Cardiac septum (tissue), 1 donor: ENCODE measurements at regions not wholly inside any gene's neighbourhood (a gene's known extent, or its start where the extent isn't known, plus 50 kb on each side); places are given as distances from the start of the nearest gene placed in this dataset.
"Not testable (repeated sequence)": the region's sequence is repeated elsewhere in the genome, so short reads cannot be mapped to it uniquely, and the experiment has no call there.

Experiments
- DNase-seq: peaks from one replicate; pipeline ENCODE4 v3.0.0-alpha.2; 2020; ENCODE audit warnings: low spot score
- intact Hi-C: fragments of 100-400 bp; cut with DNase I; formaldehyde crosslinking; loops from one replicate; pipeline ENCODE4 v1.14.0; 2022
- donor health status: DM: no; HTN: no; CAD: no.

- DNase-seq = no peak
Observed at GRCh38 chr7:131042269-131043160, 285.2 kb upstream of the MKLN1 start.

GRCh38 chr7:131045526-131045925, 282.1 kb upstream of the MKLN1 start:
- no peak for DNase-seq
- intact Hi-C loops = no loop called here

More at GRCh38 chr7:131042269-131043160, 285.2 kb upstream of the MKLN1 start:
- intact Hi-C loops = loop anchor here (5.0 kb wide), 2 partner anchors 45 to 60 kb away; no protein-coding TSS in a partner anchor

GRCh38 chr7:131046246-131046645, 281.4 kb upstream of the MKLN1 start:
- intact Hi-C loops = no loop called here
- no peak for DNase-seq

GRCh38 chr7:131047651-131048304, 279.9 kb upstream of the MKLN1 start:
- intact Hi-C loops = no loop called here
- DNase-seq = no peak

GRCh38 chr7:131051304-131051703, 276.4 kb upstream of the MKLN1 start:
- DNase-seq = no peak
- intact Hi-C loops = no loop called here

- intact Hi-C loops = no loop called here
- no peak for DNase-seq
Observed at GRCh38 chr7:131052285-131052904, 275.3 kb upstream of the MKLN1 start.

- intact Hi-C loops = no loop called here
- DNase-seq = no peak
Observed at GRCh38 chr7:131056007-131056406, 271.7 kb upstream of the MKLN1 start.

GRCh38 chr7:131057015-131057793, 270.5 kb upstream of the MKLN1 start:
- DNase-seq = no peak
- intact Hi-C loops = no loop called here

- DNase-seq = no peak
- intact Hi-C loops = no loop called here
Observed at GRCh38 chr7:131057794-131058070, 269.9 kb upstream of the MKLN1 start.

GRCh38 chr7:131058561-131059288, 269.0 kb upstream of the MKLN1 start:
- intact Hi-C loops, DNase-seq: not testable (repeated sequence)

- DNase-seq, intact Hi-C loops: not testable (repeated sequence)
Observed at GRCh38 chr7:131059401-131059800, 268.3 kb upstream of the MKLN1 start.

- intact Hi-C loops = no loop called here
- DNase-seq = no peak
Observed at GRCh38 chr7:131061158-131061557, 266.5 kb upstream of the MKLN1 start.

GRCh38 chr7:131061818-131062217, 265.9 kb upstream of the MKLN1 start:
- no peak for DNase-seq
- intact Hi-C loops = no loop called here

- intact Hi-C loops = loop anchor here (5.0 kb wide), 1 partner anchor 236 kb away; no protein-coding TSS in a partner anchor
- DNase-seq = no peak
Observed at GRCh38 chr7:131066635-131067034, 261.0 kb upstream of the MKLN1 start.

GRCh38 chr7:131067220-131067619, 260.5 kb upstream of the MKLN1 start:
- intact Hi-C loops = loop anchor here (5.0 kb wide), 1 partner anchor 235 kb away; no protein-coding TSS in a partner anchor

GRCh38 chr7:131068604-131069021, 259.1 kb upstream of the MKLN1 start:
- no peak for DNase-seq
- intact Hi-C loops = loop anchor here (5.0 kb wide), 1 partner anchor 234 kb away; no protein-coding TSS in a partner anchor

More at GRCh38 chr7:131067220-131067619, 260.5 kb upstream of the MKLN1 start:
- DNase-seq = no peak

GRCh38 chr7:131071786-131072504, 255.7 kb upstream of the MKLN1 start:
- intact Hi-C loops = loop anchor here (2.0 to 5.0 kb wide), 2 partner anchors 215 to 353 kb away; no protein-coding TSS in a partner anchor
- no peak for DNase-seq

GRCh38 chr7:131072505-131073091, 255.1 kb upstream of the MKLN1 start:
- no peak for DNase-seq
- intact Hi-C loops = loop anchor here (2.0 to 5.0 kb wide), 2 partner anchors 215 to 352 kb away; no protein-coding TSS in a partner anchor
